Lower leg skin (tissue), 4 donors: ENCODE measurements at regions not wholly inside any gene's neighbourhood (a gene's known extent, or its start where the extent isn't known, plus 50 kb on each side); places are given as distances from the start of the nearest gene placed in this dataset.
A peak's percentile ranks its signal among the peaks of the same experiment; 100 is the strongest.
"Not testable (repeated sequence)": the region's sequence is repeated elsewhere in the genome, so short reads cannot be mapped to it uniquely, and the experiment has no call there.

Experiments used
- DNase-seq, 2 donors: peaks; one replicate each; pipeline ENCODE4 v3.0.0-alpha.2; 2019; ENCODE audit warnings: low spot score in 2 of 2
- H3K4me3 ChIP-seq: fragments of 200-600 bp; sonication (generic); 2 replicates; pipeline ENCODE4 v1.5.1; 2017; ENCODE audit warnings: mild to moderate bottlenecking, low read depth; ENCODE audit not compliant: poor library complexity, severe bottlenecking
- CTCF ChIP-seq, 3 donors: fragments of 450-650 bp; IDR thresholded peaks; one replicate each; pipeline ENCODE4 v1.5.1; 2016; ENCODE audit warnings: antibody characterized with exemption in 3 of 3, mild to moderate bottlenecking in 3 of 3, moderate library complexity in 2 of 3
- POLR2A ChIP-seq, 2 donors: fragments of 450-650 bp; IDR thresholded peaks; one replicate each; pipeline ENCODE4 v1.6.1; 2016 to 2017; ENCODE audit warnings: antibody characterized with exemption in 2 of 2, mild to moderate bottlenecking in 1 of 2, moderate library complexity in 1 of 2
- WGBS, 2 donors: methylation state at CpG; one replicate each; pipeline ENCODE4 v1.1.5; 2018; 5-methylcytosine and 5-hydroxymethylcytosine counted together
- intact Hi-C: fragments of 100-400 bp; cut with DNase I; formaldehyde crosslinking; loops from one replicate; pipeline ENCODE4 v1.15.0; 2023; ENCODE audit warnings: low total_unique reads

DNA sequence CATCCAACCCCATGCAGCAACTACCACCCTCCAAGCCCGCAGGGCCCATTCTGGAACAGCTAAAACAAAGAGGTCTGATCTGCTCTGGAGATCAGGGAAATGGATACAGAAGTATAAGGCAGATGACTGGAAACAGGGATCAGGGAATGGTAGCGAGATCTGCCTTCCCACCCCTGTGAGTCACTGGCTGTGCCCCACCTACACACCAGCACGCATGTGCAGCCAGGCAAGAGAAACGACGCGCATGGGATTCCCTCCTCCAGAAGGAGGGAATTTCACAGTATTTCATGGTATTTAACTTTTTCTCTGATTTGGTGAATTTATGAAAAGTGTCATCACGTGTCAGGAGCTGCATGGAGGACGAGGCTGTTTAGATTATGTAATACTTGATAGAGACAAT lies 116.7 kb downstream of the ARRDC4 start:
- intact Hi-C loops = no loop called here
- 37 to 41% methylated on average over 8 of the region's 8 CpGs for WGBS, 2 donors
- DNase-seq = peak in 1 of 2 donors; percentile 25
- no peak overlapping the region for H3K4me3 ChIP-seq
- no peak for TF ChIP-seq POLR2A (IDR thresholded peaks at IDR 0.05)
- TF ChIP-seq CTCF (IDR thresholded peaks at IDR 0.05) = no peak

- no peak overlapping the region for H3K4me3 ChIP-seq
- intact Hi-C loops = no loop called here
- no peak for TF ChIP-seq CTCF (IDR thresholded peaks at IDR 0.05)
- no peak for TF ChIP-seq POLR2A (IDR thresholded peaks at IDR 0.05)
- WGBS, 2 donors = 64 to 69% methylated on average over 2 of the region's 2 CpGs
- no peak for DNase-seq
These were observed 120.3 kb downstream of the ARRDC4 start for GRCh38 chr15:98080791-98081190.

GRCh38 chr15:98083203-98083910 lies 122.9 kb downstream of the ARRDC4 start:
- WGBS, 2 donors = 75 to 80% methylated on average over 14 of the region's 14 CpGs
- no peak for DNase-seq
- H3K4me3 ChIP-seq = no peak overlapping the region
- TF ChIP-seq CTCF (IDR thresholded peaks at IDR 0.05) (no peak), POLR2A (IDR thresholded peaks at IDR 0.05) (no peak)
- intact Hi-C loops = no loop called here

DNA sequence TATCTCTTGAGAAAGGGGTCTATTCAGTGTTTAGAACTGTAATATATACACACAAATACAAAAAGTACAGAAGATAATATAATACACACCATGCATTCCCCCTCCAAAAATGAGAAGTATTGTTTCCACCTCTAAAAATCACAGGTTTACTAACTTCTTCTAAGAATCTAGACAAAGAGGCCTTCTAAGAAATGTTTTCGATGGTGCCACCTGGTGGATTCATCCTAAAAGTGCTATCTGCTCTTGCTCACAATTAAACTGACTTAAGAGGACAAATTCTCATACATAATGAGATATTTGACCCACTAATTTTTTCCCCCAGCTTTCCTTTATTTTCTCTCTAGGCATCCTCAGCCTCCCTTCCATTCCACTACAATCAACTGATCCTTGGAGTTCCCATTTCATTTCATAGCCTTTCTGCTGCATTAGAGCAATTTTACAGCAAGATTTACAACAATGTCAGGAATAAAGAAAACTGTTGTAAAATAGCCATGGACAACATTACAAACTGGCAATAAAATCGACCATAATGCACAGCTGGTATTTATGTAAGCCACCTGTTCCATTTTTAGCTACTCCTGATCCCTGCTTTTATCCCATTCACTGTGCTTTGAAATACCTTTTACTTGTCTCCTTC lies 124.6 kb downstream of the ARRDC4 start:
- WGBS, 2 donors = 0 to 1% methylated on average over 2 of the region's 2 CpGs
- intact Hi-C loops = no loop called here
- DNase-seq = peak in 1 of 2 donors; percentile 58
- H3K4me3 ChIP-seq = no peak overlapping the region
- TF ChIP-seq CTCF (IDR thresholded peaks at IDR 0.05) (no peak), POLR2A (IDR thresholded peaks at IDR 0.05) (no peak)

- intact Hi-C loops, H3K4me3 ChIP-seq, DNase-seq: not testable (repeated sequence)
- WGBS, 2 donors = 93% methylated on average over 24 to 34 of the region's 35 CpGs
These were observed 127.9 kb downstream of the ARRDC4 start for GRCh38 chr15:98088307-98088945.

- intact Hi-C loops, H3K4me3 ChIP-seq, DNase-seq: not testable (repeated sequence)
- WGBS, 2 donors = 71 to 81% methylated on average over 1 to 4 of the region's 9 CpGs
These were observed 128.8 kb downstream of the ARRDC4 start for GRCh38 chr15:98089352-98089751.

DNA sequence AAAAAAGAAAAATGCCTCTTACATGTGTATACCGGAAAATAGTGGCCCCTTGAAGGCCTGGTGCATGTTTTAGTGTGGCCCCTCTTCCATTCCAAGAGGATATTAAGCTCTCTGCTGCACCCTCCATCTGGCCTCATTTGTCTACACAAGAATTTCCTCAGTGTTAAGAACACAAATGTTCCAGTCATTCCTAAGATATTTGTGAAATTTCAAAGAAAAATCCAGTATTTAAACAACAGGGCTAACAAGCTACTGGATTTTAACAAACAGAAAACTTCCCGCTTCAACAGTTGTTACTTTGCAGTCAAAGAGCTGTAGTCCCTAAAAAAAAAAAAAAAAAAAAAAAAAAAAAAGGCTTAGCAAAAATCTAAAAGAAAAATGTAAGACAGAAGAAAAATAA lies 137.5 kb downstream of the ARRDC4 start:
- DNase-seq, H3K4me3 ChIP-seq, intact Hi-C loops: not testable (repeated sequence)
- 86 to 93% methylated on average over 2 of the region's 2 CpGs for WGBS, 2 donors

DNA sequence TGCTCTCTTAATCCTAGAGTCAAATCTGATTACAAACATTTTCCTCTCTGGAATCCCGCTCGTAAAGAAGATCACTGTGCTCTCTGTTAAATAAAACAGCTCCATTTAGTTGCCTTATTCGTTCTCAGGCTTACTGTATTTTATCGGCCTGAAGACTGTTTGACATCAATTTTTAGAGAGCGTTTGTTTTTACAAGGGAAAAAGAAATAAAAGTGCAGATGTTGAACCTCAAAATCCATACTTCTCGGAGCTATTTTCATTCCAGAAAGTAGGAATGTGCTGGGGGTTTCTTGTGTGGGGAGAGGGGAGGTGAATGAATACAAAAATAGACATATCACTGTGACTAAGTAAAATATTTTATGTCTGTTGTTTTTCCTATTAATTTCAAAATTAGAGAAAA lies 140.1 kb downstream of the ARRDC4 start:
- DNase-seq, intact Hi-C loops, H3K4me3 ChIP-seq: not testable (repeated sequence)
- WGBS, 2 donors = 65 to 78% methylated on average over 6 of the region's 6 CpGs
